Astrocyte (in vitro differentiated cells and primary cell): ENCODE measurements at regions not wholly inside any gene's neighbourhood (a gene's known extent, or its start where the extent isn't known, plus 50 kb on each side); places are given as distances from the start of the nearest gene placed in this dataset.

Source experiments
- DNase-seq: peaks from one replicate; pipeline ENCODE4 v3.0.0-alpha.2; 2010; ENCODE audit warnings: low read depth
- FAIRE-seq: peaks from 2 replicates; lab custom pipeline; 2011; peaks lifted over from hg19 to GRCh38; lab: Jason Lieb, UNC
- H2AFZ ChIP-seq: 2 replicates; pipeline ENCODE4 v1.6.0; 2012; ENCODE audit warnings: low read depth, low read length, inconsistent platforms
- H3K27ac ChIP-seq: 2 replicates; pipeline ENCODE4 v1.5.1; 2011; ENCODE audit warnings: low read depth, low read length, inconsistent platforms
- H3K27me3 ChIP-seq: 2 replicates; pipeline ENCODE4 v1.6.0; 2011; ENCODE audit warnings: low read length, inconsistent platforms; ENCODE audit not compliant: insufficient read depth
- H3K36me3 ChIP-seq: 2 replicates; pipeline ENCODE4 v1.5.1; 2011; ENCODE audit warnings: low read length, inconsistent platforms; ENCODE audit not compliant: insufficient read depth
- H3K4me1 ChIP-seq: 2 replicates; pipeline ENCODE4 v1.5.1; 2011; ENCODE audit warnings: low read length, inconsistent platforms; ENCODE audit not compliant: insufficient read depth
- H3K4me2 ChIP-seq: 2 replicates; pipeline ENCODE4 v1.6.0; 2012; ENCODE audit warnings: low read length, inconsistent platforms
- H3K4me3 ChIP-seq: 2 replicates; pipeline ENCODE4 v1.5.1; 2011; ENCODE audit warnings: low read depth, mild to moderate bottlenecking, low read length, inconsistent platforms; ENCODE audit not compliant: insufficient read depth
- H3K79me2 ChIP-seq: 2 replicates; pipeline ENCODE4 v1.6.0; 2012; ENCODE audit warnings: mild to moderate bottlenecking, low read length, inconsistent platforms; ENCODE audit not compliant: insufficient read depth
- H3K9ac ChIP-seq: 2 replicates; pipeline ENCODE4 v1.6.0; 2012; ENCODE audit warnings: mild to moderate bottlenecking, low read length, inconsistent platforms
- H3K9me3 ChIP-seq: 2 replicates; pipeline ENCODE4 v1.5.1; 2012; ENCODE audit warnings: low read depth, mild to moderate bottlenecking, low read length, inconsistent platforms; ENCODE audit not compliant: insufficient read depth
- H4K20me1 ChIP-seq: 2 replicates; pipeline ENCODE4 v1.6.0; 2012; ENCODE audit warnings: low read length, inconsistent platforms; ENCODE audit not compliant: insufficient read depth
- H3K27ac Mint-ChIP-seq: one replicate; pipeline ENCODE4 v1.8.0; 2021; ENCODE audit warnings: mild to moderate bottlenecking, mixed read lengths; ENCODE audit not compliant: unreplicated experiment
- H3K27me3 Mint-ChIP-seq: one replicate; pipeline ENCODE4 v1.8.0; 2021; ENCODE audit warnings: low read depth, mixed read lengths; ENCODE audit not compliant: unreplicated experiment
- H3K36me3 Mint-ChIP-seq: one replicate; pipeline ENCODE4 v1.8.0; 2021; ENCODE audit warnings: low read depth, mixed read lengths; ENCODE audit not compliant: unreplicated experiment
- H3K4me1 Mint-ChIP-seq: one replicate; pipeline ENCODE4 v1.8.0; 2021; ENCODE audit warnings: low read depth, mixed read lengths; ENCODE audit not compliant: unreplicated experiment
- H3K4me3 Mint-ChIP-seq: one replicate; pipeline ENCODE4 v1.8.0; 2021; ENCODE audit warnings: mild to moderate bottlenecking, moderate library complexity, mixed read lengths; ENCODE audit not compliant: unreplicated experiment
- H3K9me3 Mint-ChIP-seq: one replicate; pipeline ENCODE4 v1.8.0; 2021; ENCODE audit warnings: mild to moderate bottlenecking, mixed read lengths; ENCODE audit not compliant: unreplicated experiment
- EZH2 ChIP-seq: IDR thresholded peaks from 2 replicates; pipeline ENCODE4 v1.6.1; 2012; ENCODE audit warnings: mild to moderate bottlenecking, low read length, inconsistent platforms; ENCODE audit not compliant: insufficient read depth
- TF ChIP-seq, protein P1 (sequence below): IDR thresholded peaks from 2 replicates; pipeline ENCODE4 v1.5.1; 2011; ENCODE audit warnings: low read depth, mild to moderate bottlenecking, inconsistent platforms, low read length, moderate library complexity; ENCODE audit not compliant: insufficient read depth

- DNase-seq (no peak), FAIRE-seq (peak; percentile 52)
- Histone ChIP-seq H3K9me3 (no peaks in the 10 kb centered on the region), H3K4me1 (no peaks in the 10 kb centered on the region), H3K4me2 (no peak overlapping the region), H3K27ac (no peak overlapping the region), H3K9ac (no peak overlapping the region), H3K27me3 (no peaks in the 10 kb centered on the region), H4K20me1 (no peaks in the 10 kb centered on the region), H3K36me3 (no peaks in the 10 kb centered on the region), H3K4me3 (no peak overlapping the region), H2AFZ (no peak overlapping the region), H3K79me2 (no peaks in the 10 kb centered on the region)
- peaks cover 2% of the 10 kb centered on the region for H3K27me3 Mint-ChIP-seq
- no peak overlapping the region for H3K27ac Mint-ChIP-seq
- H3K4me3 Mint-ChIP-seq: no peak overlapping the region
- H3K9me3 Mint-ChIP-seq: no peaks in the 10 kb centered on the region
- TF ChIP-seq, protein P1, sequence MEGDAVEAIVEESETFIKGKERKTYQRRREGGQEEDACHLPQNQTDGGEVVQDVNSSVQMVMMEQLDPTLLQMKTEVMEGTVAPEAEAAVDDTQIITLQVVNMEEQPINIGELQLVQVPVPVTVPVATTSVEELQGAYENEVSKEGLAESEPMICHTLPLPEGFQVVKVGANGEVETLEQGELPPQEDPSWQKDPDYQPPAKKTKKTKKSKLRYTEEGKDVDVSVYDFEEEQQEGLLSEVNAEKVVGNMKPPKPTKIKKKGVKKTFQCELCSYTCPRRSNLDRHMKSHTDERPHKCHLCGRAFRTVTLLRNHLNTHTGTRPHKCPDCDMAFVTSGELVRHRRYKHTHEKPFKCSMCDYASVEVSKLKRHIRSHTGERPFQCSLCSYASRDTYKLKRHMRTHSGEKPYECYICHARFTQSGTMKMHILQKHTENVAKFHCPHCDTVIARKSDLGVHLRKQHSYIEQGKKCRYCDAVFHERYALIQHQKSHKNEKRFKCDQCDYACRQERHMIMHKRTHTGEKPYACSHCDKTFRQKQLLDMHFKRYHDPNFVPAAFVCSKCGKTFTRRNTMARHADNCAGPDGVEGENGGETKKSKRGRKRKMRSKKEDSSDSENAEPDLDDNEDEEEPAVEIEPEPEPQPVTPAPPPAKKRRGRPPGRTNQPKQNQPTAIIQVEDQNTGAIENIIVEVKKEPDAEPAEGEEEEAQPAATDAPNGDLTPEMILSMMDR: no peak
- no peak for TF ChIP-seq EZH2
- H3K36me3 Mint-ChIP-seq: no peaks in the 10 kb centered on the region
- no peaks in the 10 kb centered on the region for H3K4me1 Mint-ChIP-seq
These were observed 136.1 kb downstream of the MID1IP1 start for GRCh38 chrX:38937400-38937799.

DNA sequence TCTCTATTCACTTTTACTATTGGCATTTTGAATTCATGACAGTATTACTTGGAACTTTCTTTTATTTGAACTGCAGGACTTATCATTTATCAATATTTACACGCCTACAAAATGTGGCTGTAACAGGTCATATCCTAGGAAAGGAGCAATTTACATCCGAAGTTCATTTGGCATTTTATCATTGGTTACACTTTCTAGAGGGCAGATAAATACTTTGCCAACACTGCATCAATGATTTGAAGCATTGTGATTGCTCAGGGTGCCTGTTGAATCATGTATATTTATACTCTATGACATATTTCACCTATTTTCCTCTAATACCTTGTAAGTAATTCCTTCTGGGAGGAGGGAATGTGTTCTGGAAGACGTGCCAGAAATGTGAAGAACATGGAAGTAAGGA is 136.7 kb downstream of the MID1IP1 start:
- H3K27ac Mint-ChIP-seq: no peak overlapping the region
- no peaks in the 10 kb centered on the region for H4K20me1 ChIP-seq
- FAIRE-seq (peak; percentile 79), DNase-seq (no peak)
- H3K27ac ChIP-seq: no peak overlapping the region
- TF ChIP-seq, protein P1: no peak
- TF ChIP-seq EZH2: no peak
- H3K9me3 Mint-ChIP-seq: no peaks in the 10 kb centered on the region
- no peaks in the 10 kb centered on the region for H3K36me3 ChIP-seq
- H3K4me3 ChIP-seq: no peak overlapping the region
- no peaks in the 10 kb centered on the region for H3K4me1 ChIP-seq
- H3K36me3 Mint-ChIP-seq: no peaks in the 10 kb centered on the region
- peaks cover 2% of the 10 kb centered on the region for H3K27me3 Mint-ChIP-seq
- no peak overlapping the region for H3K9ac ChIP-seq
- no peaks in the 10 kb centered on the region for H3K9me3 ChIP-seq
- no peaks in the 10 kb centered on the region for H3K79me2 ChIP-seq
- no peak overlapping the region for H3K4me2 ChIP-seq
- H2AFZ ChIP-seq: no peak overlapping the region
- no peaks in the 10 kb centered on the region for H3K4me1 Mint-ChIP-seq
- no peaks in the 10 kb centered on the region for H3K27me3 ChIP-seq
- no peak overlapping the region for H3K4me3 Mint-ChIP-seq

- Histone ChIP-seq H3K27ac (no peak overlapping the region), H3K9ac (no peak overlapping the region), H3K4me1 (no peaks in the 10 kb centered on the region), H3K9me3 (no peaks in the 10 kb centered on the region), H3K4me2 (no peak overlapping the region), H3K79me2 (no peaks in the 10 kb centered on the region), H3K27me3 (no peaks in the 10 kb centered on the region), H4K20me1 (no peaks in the 10 kb centered on the region), H3K4me3 (no peak overlapping the region), H3K36me3 (no peaks in the 10 kb centered on the region), H2AFZ (no peak overlapping the region)
- peaks cover 2% of the 10 kb centered on the region for H3K27me3 Mint-ChIP-seq
- FAIRE-seq: peak; percentile 59
- H3K27ac Mint-ChIP-seq: no peak overlapping the region
- no peaks in the 10 kb centered on the region for H3K4me1 Mint-ChIP-seq
- TF ChIP-seq, protein P1: no peak
- TF ChIP-seq EZH2: no peak
- no peaks in the 10 kb centered on the region for H3K9me3 Mint-ChIP-seq
- no peak overlapping the region for H3K4me3 Mint-ChIP-seq
- no peaks in the 10 kb centered on the region for H3K36me3 Mint-ChIP-seq
- peak; percentile 60 for DNase-seq
These were observed 137.8 kb downstream of the MID1IP1 start for GRCh38 chrX:38939067-38939466.
